ENCODE measurements at regions not wholly inside any gene's neighbourhood (a gene's known extent, or its start where the extent isn't known, plus 50 kb on each side); places are given as distances from the start of the nearest gene placed in this dataset.
A peak's percentile ranks its signal among the peaks of the same experiment; 100 is the strongest.

DNA sequence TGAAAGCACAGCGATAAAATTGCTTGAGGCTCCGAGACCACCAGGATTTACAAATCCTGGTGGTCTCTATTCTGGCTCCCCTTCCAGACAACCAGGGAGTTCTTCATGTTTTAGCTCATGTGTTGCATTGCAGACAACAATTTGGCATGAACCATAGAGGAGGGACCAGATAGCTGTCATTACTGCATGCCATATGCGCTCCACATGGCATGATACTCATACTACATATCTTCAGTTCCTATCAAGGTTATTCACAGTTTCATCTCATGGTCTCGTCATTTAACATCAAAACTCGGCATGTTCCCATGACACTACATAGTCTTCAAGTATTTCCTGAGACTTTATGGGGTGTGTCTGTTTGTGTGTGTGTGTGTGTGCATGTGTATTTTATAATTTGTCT lies 220.3 kb downstream of the OR13H1 start:
- ATAC-seq (ENCODE audit: insufficient read depth, low FRiP score) (no peak), DNase-seq (peak in 2 of 3 donors; percentile 13 to 61)
- peaks cover 0 to 2% (median 0%) of the 10 kb centered on the region in 3 donors for H3K27me3 ChIP-seq (ENCODE audit: control insufficient read depth in 3 of 3, insufficient read depth in 3 of 3, low read length in 2 of 3)
- H3K27ac ChIP-seq (ENCODE audit: low read depth in 1 of 2, low read length in 1 of 2), result no peak overlapping the region
- no peaks in the 10 kb centered on the region for H3K36me3 ChIP-seq (ENCODE audit: control insufficient read depth in 4 of 4, insufficient read depth in 4 of 4, low read length in 4 of 4)
- WGBS, 2 donors, result 54 to 92% methylated on average over 5 of the region's 5 CpGs
- H3K9ac ChIP-seq (ENCODE audit: insufficient read depth in 1 of 2, low read length in 2 of 2), result peak overlapping the region in 1 of 2 donors; percentile 85
- peaks cover 0 to 4% (median 0%) of the 10 kb centered on the region in 4 donors for H3K9me3 ChIP-seq (ENCODE audit: control insufficient read depth in 4 of 4, insufficient read depth in 3 of 4, low read length in 3 of 4)
- TF ChIP-seq, protein P1, sequence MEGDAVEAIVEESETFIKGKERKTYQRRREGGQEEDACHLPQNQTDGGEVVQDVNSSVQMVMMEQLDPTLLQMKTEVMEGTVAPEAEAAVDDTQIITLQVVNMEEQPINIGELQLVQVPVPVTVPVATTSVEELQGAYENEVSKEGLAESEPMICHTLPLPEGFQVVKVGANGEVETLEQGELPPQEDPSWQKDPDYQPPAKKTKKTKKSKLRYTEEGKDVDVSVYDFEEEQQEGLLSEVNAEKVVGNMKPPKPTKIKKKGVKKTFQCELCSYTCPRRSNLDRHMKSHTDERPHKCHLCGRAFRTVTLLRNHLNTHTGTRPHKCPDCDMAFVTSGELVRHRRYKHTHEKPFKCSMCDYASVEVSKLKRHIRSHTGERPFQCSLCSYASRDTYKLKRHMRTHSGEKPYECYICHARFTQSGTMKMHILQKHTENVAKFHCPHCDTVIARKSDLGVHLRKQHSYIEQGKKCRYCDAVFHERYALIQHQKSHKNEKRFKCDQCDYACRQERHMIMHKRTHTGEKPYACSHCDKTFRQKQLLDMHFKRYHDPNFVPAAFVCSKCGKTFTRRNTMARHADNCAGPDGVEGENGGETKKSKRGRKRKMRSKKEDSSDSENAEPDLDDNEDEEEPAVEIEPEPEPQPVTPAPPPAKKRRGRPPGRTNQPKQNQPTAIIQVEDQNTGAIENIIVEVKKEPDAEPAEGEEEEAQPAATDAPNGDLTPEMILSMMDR (IDR thresholded peaks at IDR 0.05; ENCODE audit: control extremely low read depth, extremely low read depth), result no peak
- H3K4me1 ChIP-seq (ENCODE audit: control insufficient read depth in 5 of 5, insufficient read depth in 5 of 5, low read length in 5 of 5), result peaks cover 0 to 4% (median 0%) of the 10 kb centered on the region in 5 donors
- no peak overlapping the region for H3K4me3 ChIP-seq

DNA sequence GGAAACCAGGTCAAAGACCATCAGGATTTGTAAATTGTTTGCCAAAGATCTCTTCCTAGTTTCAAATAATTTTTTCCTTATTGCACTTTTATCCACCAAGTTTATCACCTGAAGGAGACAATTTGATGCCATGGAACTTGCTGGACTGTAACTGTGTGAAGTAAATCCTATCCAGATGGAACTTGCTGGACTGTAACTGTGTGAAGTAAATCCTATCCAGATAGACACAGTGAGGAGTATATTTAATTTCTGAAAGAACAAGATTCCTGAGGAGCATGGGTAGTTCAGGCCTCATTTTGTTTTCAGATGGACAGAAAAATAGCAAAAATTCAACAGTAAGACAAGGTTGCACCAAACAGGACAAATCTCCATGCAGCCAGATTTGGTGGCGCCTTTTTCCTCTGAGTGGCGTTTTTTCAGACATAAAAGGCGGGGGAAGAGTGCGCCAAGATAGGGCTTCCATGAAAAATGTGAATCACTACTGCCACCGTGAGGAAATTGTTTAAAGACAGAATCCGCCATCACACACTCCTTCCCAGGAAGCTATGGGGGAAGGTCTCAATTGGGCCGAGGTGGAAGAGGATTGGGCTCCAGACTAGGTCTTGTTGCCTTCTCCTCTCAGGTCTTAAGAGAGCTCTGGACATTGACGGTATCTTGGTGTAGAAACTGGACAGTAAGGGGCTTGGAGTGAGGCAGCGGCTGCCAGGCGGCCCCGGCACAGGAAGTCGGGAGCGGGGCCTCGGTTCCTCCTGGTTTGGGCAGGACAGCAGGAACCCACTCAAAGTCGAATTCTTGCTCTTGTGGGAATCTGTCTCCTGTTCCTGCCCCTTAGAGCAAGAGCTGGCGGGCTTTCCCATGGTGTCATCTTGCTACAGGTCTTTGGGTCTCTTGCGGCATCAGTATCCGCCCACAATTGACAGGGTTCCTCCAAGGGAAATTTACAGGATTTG lies 234.7 kb downstream of the OR13H1 start:
- H3K27ac ChIP-seq (ENCODE audit: low read depth in 1 of 2, low read length in 1 of 2), result peak overlapping the region in 1 of 2 donors; percentile 82
- DNase-seq (peak in 2 of 3 donors; percentile 89 to 95), ATAC-seq (ENCODE audit: insufficient read depth, low FRiP score) (peak; percentile 81)
- WGBS, 2 donors, result 54 to 98% methylated on average over 18 of the region's 18 CpGs
- peaks cover 0 to 2% (median 0%) of the 10 kb centered on the region in 5 donors for H3K4me1 ChIP-seq (ENCODE audit: control insufficient read depth in 5 of 5, insufficient read depth in 5 of 5, low read length in 5 of 5)
- peak overlapping the region; percentile 59 for H3K4me3 ChIP-seq
- peak overlapping the region; percentile 55 to 81 for H3K9ac ChIP-seq (ENCODE audit: insufficient read depth in 1 of 2, low read length in 2 of 2)
- peaks cover 0 to 5% (median 3%) of the 10 kb centered on the region in 3 donors for H3K27me3 ChIP-seq (ENCODE audit: control insufficient read depth in 3 of 3, insufficient read depth in 3 of 3, low read length in 2 of 3)
- no peaks in the 10 kb centered on the region for H3K36me3 ChIP-seq (ENCODE audit: control insufficient read depth in 4 of 4, insufficient read depth in 4 of 4, low read length in 4 of 4)
- TF ChIP-seq, protein P1 (IDR thresholded peaks at IDR 0.05; ENCODE audit: control extremely low read depth, extremely low read depth), result no peak
- no peaks in the 10 kb centered on the region for H3K9me3 ChIP-seq (ENCODE audit: control insufficient read depth in 4 of 4, insufficient read depth in 3 of 4, low read length in 3 of 4)

DNA sequence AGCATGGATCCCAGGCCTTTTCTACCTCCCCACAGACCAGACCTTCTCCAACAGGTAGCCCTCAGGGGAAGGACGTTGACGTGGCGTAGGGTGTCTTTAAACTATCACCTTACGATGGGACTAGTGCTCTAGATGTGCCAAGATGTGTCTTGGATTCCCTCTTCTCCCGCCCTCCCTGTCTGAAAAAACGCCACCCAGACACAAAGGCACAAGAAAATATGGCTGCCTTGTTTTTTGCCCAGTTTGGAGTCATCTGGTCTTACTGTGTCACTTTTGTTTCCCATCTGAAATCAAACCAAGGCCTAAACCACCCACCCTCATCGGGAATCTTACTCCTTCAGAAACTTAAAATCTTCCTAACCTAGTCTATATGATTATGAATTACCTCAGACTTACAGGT lies 235.4 kb downstream of the OR13H1 start:
- H3K27ac ChIP-seq (ENCODE audit: low read depth in 1 of 2, low read length in 1 of 2), result no peak overlapping the region
- WGBS, 2 donors, result 85 to 95% methylated on average over 7 of the region's 7 CpGs
- ATAC-seq (ENCODE audit: insufficient read depth, low FRiP score), result no peak
- TF ChIP-seq, protein P1 (IDR thresholded peaks at IDR 0.05; ENCODE audit: control extremely low read depth, extremely low read depth), result no peak
- H3K9ac ChIP-seq (ENCODE audit: insufficient read depth in 1 of 2, low read length in 2 of 2), result peak overlapping the region in 1 of 2 donors; percentile 81
- no peaks in the 10 kb centered on the region for H3K36me3 ChIP-seq (ENCODE audit: control insufficient read depth in 4 of 4, insufficient read depth in 4 of 4, low read length in 4 of 4)
- H3K27me3 ChIP-seq (ENCODE audit: control insufficient read depth in 3 of 3, insufficient read depth in 3 of 3, low read length in 2 of 3), result peaks cover 0 to 3% (median 0%) of the 10 kb centered on the region in 3 donors
- H3K4me1 ChIP-seq (ENCODE audit: control insufficient read depth in 5 of 5, insufficient read depth in 5 of 5, low read length in 5 of 5), result peaks cover 0 to 4% (median 0%) of the 10 kb centered on the region in 5 donors
- DNase-seq, result peak in 1 of 3 donors; percentile 19
- no peaks in the 10 kb centered on the region for H3K9me3 ChIP-seq (ENCODE audit: control insufficient read depth in 4 of 4, insufficient read depth in 3 of 4, low read length in 3 of 4)
- no peak overlapping the region for H3K4me3 ChIP-seq
